Kasumi-1 (cell line): ENCODE measurements at regions not wholly inside any gene's neighbourhood (a gene's known extent, or its start where the extent isn't known, plus 50 kb on each side); places are given as distances from the start of the nearest gene placed in this dataset.
"Not testable (repeated sequence)": the region's sequence is repeated elsewhere in the genome, so short reads cannot be mapped to it uniquely, and the experiment has no call there.

Experiments used
- DNase-seq, 2 experiments: peaks; one replicate each; lab custom pipeline; 2025; lab: John Stamatoyannopoulos, UW

DNA sequence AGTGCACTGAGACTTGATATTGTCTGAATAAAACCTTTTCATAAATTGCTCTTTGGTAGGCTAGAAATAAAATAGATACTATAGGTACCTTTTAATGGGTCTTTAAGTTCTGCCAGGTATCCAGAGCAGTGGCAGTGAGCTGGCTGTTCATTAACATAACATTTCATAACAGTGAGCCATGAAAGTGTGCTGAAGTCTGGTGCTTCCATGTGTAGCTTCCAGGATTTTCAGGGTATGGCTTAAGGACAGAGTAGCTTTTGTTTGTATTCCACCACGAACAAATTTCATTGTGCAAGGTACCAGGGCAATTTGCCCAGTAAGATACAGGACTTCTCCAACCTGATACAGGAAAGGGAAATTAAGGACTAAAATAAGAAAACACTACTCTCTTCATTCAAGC is 124.7 kb upstream of the NANOGP8 start:
- no peak for DNase-seq

DNA sequence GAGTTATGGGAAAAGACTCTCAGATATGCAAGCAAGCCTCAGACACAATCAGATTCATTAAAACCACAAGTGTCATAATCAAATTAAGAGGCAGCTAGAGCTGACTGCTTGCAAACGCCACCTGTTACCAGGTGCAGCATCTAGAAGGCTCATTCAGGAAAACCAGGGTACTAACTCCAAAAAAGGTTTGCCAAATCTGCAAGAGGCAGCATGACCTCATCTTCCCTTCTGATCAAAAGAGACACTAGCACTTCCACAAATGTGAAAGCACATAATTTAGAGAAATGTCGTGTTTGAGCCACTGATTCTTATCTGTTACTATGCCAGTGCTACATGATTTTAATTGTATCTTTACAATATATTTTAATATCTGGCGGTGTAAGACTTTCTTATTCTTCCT is 123.3 kb upstream of the NANOGP8 start:
- DNase-seq = no peak

GRCh38 chr15:35206060-35206675 is 121.1 kb upstream of the NANOGP8 start:
- peak; percentile 2 to 9 for DNase-seq

DNA sequence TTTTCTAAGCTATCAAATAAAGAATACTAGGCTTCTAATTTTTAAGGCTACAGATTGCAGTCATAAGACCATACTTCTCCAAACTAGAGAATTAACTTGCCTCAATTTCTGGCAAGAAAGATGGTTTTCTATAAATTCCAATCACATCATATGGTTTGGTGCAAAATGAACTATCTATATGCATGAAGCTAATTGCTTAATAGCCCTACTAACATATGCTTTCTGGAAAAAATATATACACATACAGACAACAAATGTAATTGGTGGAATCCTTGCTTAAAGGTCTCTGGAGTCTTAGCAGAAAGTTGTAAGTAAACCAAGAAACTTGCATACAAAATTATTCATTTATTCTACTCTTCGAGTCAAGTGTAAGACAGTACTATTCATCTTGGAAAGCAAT is 113.1 kb upstream of the NANOGP8 start:
- no peak for DNase-seq

GRCh38 chr15:35197754-35198153 is 112.7 kb upstream of the NANOGP8 start:
- no peak for DNase-seq

DNA sequence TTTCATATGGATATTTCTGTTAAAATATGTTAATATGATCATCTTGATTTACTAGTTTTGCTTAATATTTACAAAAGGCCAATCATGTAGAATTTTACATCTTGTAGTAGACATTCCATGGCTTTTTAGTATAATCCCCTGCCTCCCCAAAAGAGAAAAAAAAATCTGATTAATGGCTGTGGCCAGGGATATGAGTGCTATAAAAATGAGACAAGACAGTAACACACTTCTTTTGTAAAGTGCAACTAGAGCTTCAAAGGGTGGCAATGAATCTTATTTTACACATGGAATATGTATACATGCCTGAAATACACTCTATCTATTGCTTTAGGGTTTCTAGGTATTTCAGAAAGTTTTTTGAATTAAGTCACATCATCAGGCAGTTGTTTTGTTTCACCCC is 112.2 kb upstream of the NANOGP8 start:
- DNase-seq = no peak

DNA sequence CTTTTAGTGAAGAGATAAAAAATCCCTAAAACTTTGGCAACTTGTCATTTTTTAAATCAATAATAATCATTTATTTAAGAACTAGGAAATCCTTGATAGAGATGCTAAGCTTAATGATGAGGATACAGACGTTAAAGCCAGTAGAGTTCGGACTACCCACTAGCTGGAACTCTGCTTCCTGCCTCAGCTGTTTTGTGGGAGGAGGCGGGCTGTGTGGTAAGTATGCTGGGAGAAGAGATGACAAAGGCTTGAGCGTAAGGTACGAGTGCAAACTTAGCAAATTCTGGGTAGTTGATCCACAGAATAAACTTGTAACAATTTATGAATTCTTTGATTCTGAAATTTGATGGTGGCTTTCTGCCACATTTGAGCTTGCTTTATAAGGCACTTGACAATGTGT is 111.2 kb upstream of the NANOGP8 start:
- no peak for DNase-seq

DNA sequence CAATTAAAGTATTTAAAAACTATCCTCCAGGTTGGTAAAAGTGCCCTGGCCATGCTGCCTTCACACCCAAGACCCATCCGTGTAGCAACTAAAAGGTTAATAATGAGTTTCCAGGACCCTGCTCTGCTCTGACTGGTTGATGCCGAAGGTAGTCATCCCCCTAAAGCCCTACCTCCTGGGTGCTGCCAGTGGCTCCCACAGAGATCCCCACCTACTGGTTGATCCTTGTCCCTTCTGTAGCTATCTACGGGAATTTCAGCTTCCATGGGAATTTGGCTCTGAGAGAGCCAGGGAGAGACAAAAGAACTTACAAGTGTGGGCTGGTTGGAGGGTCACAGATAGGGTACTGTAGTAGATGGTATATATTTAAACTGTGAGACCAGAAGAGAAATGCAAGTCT is 110.6 kb upstream of the NANOGP8 start:
- no peak for DNase-seq

DNA sequence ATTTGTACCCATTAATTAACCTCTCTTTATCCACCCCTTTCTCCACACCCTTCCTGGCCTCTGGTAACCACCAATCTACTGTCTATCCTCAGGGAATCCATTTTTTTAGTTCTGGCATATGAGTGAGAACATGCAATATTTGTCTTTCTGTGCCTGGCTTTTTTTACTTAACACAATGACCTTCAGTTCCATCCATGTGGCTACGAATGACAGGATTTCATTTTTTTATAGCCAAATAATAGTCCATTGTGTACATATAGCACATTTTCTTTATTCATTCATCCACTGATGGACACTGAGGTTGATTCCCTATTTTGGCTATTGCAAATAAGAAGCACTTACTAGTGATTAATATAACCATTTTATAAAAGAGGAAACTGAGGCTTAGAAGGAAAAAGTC is 109.9 kb upstream of the NANOGP8 start:
- DNase-seq = no peak

- no peak for DNase-seq
Measured at GRCh38 chr15:35194296-35194695, 109.2 kb upstream of the NANOGP8 start.

DNA sequence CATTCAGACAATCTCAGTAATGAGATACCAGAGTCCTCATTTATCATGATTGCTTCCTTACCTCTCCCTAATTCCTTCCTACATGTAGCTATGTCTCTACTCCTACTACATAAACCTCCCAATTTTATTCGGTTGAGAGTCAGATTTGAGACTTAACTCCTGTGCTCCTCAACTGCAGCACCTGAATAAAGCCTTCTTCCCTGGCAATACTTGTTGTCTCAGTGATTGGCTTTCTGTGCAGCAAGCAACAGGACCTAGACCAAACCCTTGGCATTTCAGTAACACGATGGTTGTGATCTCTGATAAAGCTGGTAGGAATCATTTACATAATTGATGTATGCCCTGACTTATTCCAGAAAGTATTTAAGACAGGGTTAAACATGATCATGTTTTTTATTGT is 106.7 kb upstream of the NANOGP8 start:
- DNase-seq = no peak

- DNase-seq = no peak
Measured at GRCh38 chr15:35186346-35186745, 101.3 kb upstream of the NANOGP8 start.

GRCh38 chr15:35184646-35185045 is 99.6 kb upstream of the NANOGP8 start:
- no peak for DNase-seq

DNA sequence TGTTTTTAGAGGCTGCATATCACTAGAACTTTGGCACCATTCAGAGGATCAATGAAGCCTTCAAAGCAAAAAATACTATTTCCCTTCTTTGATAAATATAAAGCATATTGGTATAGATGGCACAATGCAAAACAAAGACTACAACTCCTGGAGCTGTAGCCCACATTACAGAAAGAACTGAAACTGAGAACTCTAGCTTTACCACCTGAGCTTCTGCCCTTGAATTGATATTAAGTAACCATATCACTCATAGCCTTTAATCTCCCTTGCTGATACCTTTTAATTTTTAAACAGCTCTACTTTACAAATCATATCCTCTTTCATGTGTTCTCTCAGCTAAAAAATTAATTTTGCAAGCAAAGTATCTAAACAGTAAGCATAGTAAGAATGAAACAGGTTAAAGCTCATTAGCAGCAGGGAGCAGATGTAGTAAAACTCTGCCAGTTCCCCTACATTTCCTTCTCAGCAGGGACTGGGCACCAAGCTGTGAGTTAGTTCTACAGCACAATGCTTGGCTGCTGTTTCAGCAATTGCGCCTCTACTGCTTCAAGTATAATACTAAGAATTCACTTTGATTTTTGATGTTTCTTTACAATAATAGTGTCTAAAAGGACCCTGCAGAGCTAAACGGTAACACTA is 97.9 kb upstream of the NANOGP8 start:
- no peak for DNase-seq

- DNase-seq = no peak
Measured at GRCh38 chr15:35181538-35181937, 96.4 kb upstream of the NANOGP8 start.

GRCh38 chr15:35179739-35180138 is 94.6 kb upstream of the NANOGP8 start:
- DNase-seq = no peak

DNA sequence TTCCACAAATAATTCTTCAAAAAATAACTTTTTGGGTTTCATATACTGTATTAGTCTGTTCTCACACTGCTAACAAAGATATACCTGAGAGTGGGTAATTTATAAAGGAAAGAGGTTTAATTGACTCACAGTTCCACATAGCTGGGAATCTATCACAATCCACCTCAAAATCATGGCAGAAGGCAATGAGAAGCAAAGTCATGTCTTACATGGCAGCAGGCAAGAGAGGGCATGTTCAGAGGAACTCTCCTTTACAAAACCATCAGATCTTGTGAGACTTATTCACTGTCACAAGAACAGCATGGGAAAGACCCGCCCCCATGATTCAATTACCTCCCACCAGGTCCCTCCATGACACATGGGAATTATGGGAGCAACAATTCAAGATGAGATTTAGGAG is 93.1 kb upstream of the NANOGP8 start:
- DNase-seq = not testable (repeated sequence)

DNA sequence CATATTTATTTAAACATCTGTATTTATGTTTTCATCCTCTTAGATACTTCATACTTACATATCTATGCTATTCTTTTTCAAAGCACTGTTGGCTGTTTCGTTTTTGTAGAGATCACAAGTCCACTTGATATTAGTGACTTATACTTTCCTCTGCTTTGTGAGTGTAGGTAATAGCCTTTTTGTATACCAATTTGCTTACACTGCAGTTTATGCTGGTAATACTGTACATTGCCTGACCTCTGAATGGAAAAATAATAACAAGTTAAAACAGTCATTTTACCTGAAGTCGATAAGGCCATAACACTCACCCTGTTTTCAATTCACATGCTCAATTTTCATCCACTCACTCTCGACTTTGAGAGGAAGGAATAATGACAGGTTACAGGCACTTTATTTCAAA is 89.9 kb upstream of the NANOGP8 start:
- DNase-seq = no peak

GRCh38 chr15:35173444-35174118 is 88.5 kb upstream of the NANOGP8 start:
- DNase-seq = no peak

- DNase-seq = no peak
Measured at GRCh38 chr15:35170207-35170606, 85.1 kb upstream of the NANOGP8 start.

DNA sequence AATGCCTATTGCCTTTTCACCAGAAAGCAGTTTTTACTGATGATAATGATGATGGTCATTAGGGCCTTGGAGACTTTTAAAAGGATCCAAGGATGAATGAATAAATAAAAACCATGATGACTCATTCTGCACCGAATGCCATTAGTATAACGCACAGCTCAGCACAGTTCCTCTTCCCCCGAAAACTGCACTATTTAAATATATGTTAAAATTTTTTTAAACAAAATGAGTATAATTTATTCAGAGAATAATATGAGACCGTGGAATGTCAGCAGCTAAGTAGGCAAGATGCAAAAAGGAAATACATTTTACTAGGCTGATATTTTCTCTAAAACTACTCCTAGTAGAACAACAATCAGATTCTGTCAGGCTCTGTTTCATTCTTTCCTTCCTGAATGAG is 83.4 kb upstream of the NANOGP8 start:
- no peak for DNase-seq

GRCh38 chr15:35167675-35168074 is 82.6 kb upstream of the NANOGP8 start:
- no peak for DNase-seq

DNA sequence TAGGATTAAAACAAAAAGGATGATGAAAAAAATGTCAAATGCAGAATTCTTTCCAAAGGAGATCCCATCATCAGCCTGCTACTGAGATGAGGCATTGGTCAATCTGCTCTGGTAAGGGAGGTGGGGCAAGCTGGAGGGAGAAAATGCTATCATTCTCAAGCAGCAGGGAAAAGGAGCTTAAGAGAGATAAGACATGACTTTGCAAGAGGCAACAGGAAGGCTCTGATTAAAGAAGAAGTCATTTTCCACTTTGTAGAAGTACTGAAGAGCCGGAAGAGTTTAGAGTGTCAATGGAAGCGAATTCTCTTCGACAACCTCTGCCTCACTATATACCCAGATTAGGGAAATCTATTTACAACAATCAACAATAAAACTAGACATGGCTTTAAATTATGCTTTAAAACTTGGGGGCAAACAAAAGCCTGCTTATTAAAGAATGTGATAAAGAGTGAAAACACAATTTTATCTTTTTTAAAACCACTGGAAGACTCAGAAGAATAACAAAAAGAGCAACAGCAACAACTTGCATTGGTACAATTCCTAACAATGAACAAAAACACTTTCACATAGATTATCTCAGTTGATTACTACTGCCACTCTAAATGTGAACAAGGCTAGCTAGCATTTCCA is 81.8 kb upstream of the NANOGP8 start:
- no peak for DNase-seq
